ENCODE measurements at regions not wholly inside any gene's neighbourhood (a gene's known extent, or its start where the extent isn't known, plus 50 kb on each side); places are given as distances from the start of the nearest gene placed in this dataset.
"Not testable (repeated sequence)": the region's sequence is repeated elsewhere in the genome, so short reads cannot be mapped to it uniquely, and the experiment has no call there.

DNA sequence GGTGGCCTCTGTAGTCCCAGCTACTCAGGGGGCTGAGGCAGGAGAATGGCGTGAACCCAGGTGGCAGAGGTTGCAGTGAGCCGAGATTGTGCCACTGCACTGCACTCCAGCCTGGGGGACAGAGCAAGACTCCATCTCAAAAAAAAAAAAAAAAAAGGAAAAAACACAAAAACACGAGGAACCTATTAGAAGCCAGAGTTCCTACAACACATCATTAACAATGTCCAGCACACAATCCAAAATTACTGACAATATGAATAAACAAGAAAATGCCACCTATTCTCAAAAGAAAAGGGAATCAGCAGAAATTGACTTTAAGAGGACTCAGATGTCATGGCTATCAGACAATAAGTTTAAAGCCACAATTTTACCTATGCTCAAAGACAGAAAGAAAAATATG, 57.3 kb upstream of the HS3ST3A1 start:
- DNase-seq: not testable (repeated sequence)

- DNase-seq: no peak
These were observed 64.3 kb upstream of the HS3ST3A1 start for GRCh38 chr17:13665872-13666635.

GRCh38 chr17:13671341-13671740, 69.6 kb upstream of the HS3ST3A1 start:
- no peak for DNase-seq

GRCh38 chr17:13671771-13672170, 70.0 kb upstream of the HS3ST3A1 start:
- no peak for DNase-seq

DNA sequence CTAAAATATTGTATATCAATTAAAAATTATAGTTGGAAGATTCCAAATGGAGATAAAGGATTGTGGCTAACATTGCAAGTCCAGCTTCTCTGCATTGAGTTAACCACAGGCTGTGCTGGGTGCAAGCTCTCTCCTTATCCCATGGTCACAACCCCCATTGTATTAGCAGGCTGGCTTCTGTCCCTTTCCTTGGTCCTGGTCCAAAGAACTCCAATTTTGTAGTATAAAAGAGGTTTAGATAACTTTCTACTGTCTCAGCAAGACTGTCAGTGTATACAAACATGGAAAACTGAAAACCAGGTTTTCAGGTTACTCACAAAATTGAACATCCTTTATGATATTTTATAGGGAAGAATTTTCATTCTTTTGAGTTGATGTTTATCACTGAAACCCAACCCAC, 76.6 kb upstream of the HS3ST3A1 start:
- no peak for DNase-seq

GRCh38 chr17:13678841-13679240, 77.1 kb upstream of the HS3ST3A1 start:
- no peak for DNase-seq

DNA sequence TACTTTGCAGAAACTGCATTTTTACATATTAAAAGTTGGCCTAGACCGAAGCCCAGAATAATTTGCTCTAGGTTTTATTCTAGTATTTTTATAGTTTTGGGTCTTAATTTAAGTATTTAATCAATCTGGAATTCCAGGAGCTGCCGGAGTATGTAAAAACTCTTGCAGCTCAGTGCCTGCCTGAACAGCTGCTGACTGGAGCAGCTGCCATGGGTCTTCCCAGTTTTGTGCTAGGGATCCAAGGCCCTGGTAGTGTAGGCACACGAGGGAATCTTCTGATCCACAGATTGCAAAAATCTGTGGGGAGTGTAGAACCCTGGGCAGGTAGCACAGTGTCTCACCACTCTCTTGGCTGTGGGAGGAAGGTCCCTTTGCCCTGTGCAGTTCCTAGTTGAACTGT, 87.0 kb upstream of the HS3ST3A1 start:
- no peak for DNase-seq

DNA sequence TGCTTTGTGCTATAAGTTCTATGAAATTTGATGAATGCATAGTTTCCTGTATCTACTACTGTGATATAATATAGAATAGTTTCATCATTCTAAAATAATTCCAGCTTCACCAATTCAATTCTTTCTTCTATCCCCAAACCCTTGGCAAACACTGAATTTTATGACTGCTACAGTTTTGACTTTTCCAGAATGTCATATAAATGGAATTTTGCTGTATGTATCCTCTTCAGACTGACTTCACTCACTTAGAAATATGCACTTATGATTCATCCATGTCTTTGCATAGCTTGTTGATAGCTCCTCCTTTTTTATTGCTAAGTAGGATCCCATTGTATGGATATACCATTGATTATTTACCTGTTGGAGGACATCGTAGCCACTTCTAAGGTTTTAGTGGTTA, 89.1 kb upstream of the HS3ST3A1 start:
- no peak for DNase-seq

- no peak for DNase-seq
These were observed 93.2 kb upstream of the HS3ST3A1 start for GRCh38 chr17:13694934-13695333.

DNA sequence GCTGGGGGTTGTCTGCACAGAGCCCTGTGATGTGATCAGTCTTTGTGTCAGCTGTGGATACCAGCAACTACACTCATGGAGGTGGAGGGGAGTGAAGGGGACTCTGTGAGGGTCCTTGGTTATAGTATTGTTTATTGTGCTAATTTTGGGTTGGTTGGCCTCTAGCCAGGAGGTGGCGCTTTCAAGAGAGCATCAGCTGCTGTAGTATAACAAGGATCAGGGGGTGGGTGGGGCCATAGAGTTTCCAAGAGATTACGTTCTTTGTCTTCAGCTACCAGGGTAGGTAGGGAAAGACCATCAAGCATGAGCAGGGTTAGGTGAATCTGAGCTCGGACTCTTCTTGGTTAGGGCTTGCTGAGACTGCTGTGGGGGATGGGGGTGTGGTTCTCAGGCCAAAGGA, 97.1 kb upstream of the HS3ST3A1 start:
- no peak for DNase-seq

- DNase-seq: no peak
These were observed 97.5 kb upstream of the HS3ST3A1 start for GRCh38 chr17:13699261-13699660.

DNA sequence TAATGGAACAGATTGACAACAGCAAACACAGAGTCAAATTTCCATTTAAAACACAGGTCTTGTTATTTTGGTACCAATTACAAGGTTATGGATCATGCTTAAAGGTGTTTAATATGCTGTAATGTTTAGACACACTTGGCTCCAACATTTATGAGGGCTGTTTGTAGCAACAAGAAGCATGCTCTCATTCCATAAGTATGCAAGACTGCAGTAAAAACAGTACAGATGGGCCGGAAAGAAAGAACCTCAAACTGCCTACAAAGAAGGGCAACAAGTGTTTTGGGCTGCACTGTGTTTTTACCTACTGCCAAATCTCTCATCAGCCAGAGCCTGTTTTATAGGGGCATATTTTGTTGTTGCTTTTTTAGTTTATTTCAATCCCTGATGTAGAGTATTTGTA, 100.5 kb upstream of the HS3ST3A1 start:
- no peak for DNase-seq

GRCh38 chr17:13704333-13704732, 102.6 kb upstream of the HS3ST3A1 start:
- no peak for DNase-seq

- no peak for DNase-seq
These were observed 103.5 kb upstream of the HS3ST3A1 start for GRCh38 chr17:13705221-13705620.

- no peak for DNase-seq
These were observed 120.0 kb upstream of the HS3ST3A1 start for GRCh38 chr17:13721705-13722104.

DNA sequence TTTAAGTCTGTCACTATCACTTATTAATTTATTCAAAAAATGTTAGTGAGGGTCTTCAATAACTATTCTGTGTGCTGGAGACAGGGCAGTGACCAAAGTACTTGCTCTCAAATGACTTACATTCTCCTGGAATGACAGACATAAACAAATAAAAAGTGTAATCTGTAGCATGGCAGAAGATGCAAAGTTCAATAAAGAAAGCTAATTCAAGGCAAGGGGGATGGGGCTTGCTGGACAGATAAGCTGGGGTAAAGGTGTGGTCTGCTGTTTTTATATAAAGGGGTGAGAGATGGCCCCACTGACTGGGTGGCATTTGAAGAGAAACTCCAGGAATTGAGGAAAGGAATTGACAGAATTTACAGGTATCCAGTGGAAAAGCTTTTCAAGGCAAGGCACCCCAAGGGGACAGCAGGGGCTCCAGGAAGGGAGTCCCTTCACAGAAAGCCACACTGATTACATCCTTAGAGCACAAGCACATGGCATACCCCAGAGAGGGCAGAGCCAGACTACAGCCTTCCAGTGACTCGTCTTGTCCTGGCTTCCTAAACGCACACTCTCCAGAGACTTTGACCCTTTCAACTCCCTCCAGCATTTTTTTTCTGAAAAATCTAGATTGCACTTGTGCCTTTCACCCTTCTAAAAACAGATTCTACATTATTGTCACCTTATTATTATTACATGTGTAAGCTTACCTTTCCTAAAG, 123.7 kb upstream of the HS3ST3A1 start:
- DNase-seq: no peak

- DNase-seq: no peak
These were observed 125.9 kb upstream of the HS3ST3A1 start for GRCh38 chr17:13727441-13728171.

DNA sequence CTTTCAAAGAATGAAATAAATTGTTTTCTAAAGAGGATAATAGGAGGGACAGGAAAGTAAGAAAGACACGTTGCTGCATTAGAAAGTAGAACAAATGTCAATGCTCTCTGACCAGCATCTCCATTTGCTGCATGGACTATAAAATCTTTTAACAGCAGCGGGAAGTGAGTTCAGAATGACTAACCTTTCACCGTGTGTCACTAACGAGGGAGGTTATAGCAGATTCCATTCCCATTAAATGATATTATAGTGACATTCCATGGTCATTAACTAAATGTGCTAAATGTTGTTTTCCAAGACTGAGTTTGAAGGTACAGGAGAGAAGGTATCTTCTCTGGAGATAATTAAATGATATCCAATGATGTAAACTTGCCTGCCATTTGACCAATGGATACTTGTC, 127.1 kb upstream of the HS3ST3A1 start:
- no peak for DNase-seq

DNA sequence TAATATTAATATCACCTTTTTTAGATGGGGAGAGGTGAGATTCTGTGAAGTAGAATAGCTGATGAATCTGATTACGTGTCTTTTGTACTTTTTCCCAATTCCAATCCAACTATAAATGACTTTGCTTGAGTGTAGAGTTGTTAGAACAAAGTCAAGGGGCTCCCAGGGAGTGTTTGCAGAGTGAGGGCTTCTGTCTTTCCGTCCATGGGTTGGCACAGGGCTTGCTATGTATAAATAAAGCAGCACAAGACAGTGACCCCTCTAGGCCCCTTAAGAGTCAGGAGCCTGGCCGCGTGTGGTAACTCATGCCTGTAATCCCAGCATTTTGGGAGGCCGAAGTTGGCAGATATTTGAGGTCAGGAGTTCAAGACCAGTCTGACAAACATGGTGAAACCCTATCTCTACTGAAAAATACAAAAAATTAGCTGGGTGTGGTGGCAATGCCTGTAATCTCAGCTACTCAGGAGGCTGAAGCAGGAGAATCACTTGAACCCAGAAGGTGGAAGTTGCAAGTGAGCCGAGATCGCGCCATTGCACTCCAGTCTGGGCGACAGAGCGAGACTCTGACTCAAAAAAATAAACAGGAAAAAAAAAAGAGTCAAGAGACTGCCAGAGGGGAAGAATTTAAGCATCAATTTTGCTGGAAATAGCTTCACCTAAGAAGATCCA, 127.9 kb upstream of the HS3ST3A1 start:
- DNase-seq: no peak

- no peak for DNase-seq
These were observed 133.2 kb upstream of the HS3ST3A1 start for GRCh38 chr17:13734880-13735279.

DNA sequence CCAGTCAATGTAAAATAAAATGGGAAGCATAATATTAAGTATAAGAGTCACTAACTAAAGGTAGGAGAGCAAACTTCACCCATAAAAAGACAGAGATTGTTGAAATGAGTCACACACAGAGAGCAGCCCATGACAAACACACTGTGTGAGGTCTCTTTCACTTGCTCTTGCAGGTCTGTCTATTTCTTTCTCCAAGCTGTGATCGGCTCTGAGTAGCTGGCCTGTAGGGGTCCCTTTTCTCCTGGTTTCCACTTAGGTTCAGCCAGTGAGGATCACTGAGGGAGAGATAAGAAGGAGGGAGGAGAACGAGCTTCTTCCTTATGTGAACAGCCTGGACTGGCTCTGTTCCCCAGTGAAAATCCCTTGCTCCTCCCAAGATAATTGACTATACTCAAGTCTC, 133.7 kb upstream of the HS3ST3A1 start:
- no peak for DNase-seq

DNA sequence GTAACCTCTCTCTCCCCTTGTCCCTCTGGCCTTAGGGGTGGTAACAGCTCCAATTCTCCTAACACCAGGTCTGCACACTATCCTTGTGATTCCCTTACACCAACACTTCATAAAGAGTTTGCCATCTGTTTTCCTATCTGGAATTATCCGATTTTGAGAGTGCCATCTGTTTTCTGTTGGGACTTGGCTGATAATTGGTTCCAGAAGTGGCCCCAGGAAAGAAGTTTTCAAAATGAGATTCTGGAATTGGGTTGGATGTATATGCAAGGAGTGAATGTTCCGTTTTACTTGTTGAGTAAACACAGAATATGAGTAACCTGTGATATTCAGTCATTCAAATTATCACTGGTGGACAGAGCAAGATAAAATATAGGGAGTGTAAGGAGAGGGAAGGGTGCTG, 134.1 kb upstream of the HS3ST3A1 start:
- DNase-seq: no peak

GRCh38 chr17:13736916-13737315, 135.2 kb upstream of the HS3ST3A1 start:
- no peak for DNase-seq

All from kidney glomerular epithelial cell (primary cell).